Upper lobe of right lung (tissue), 1 donor: ENCODE measurements at regions not wholly inside any gene's neighbourhood (a gene's known extent, or its start where the extent isn't known, plus 50 kb on each side); places are given as distances from the start of the nearest gene placed in this dataset.

Experiments
- ATAC-seq: fragments of 200-7000 bp; cut with Tn5 transposase; one replicate; pipeline ENCODE4 v1.9.1; 2020; ENCODE audit warnings: mild to moderate bottlenecking, moderate library complexity
- DNase-seq: peaks from one replicate; pipeline ENCODE4 v3.0.0-alpha.2; 2020
- H3K27ac ChIP-seq: fragments of 200-600 bp; one replicate; pipeline ENCODE4 v1.8.0; 2022
- H3K27me3 ChIP-seq: fragments of 200-600 bp; one replicate; pipeline ENCODE4 v1.8.0; 2022; ENCODE audit warnings: mild to moderate bottlenecking
- H3K36me3 ChIP-seq: fragments of 200-600 bp; one replicate; pipeline ENCODE4 v1.8.0; 2022
- H3K4me1 ChIP-seq: fragments of 200-600 bp; one replicate; pipeline ENCODE4 v1.8.0; 2022
- H3K4me3 ChIP-seq: fragments of 200-600 bp; one replicate; pipeline ENCODE4 v1.8.0; 2022; ENCODE audit warnings: mild to moderate bottlenecking
- H3K9me3 ChIP-seq: fragments of 200-600 bp; one replicate; pipeline ENCODE4 v1.8.0; 2022
- intact Hi-C: fragments of 100-400 bp; cut with DNase I; formaldehyde crosslinking; loops from one replicate; pipeline ENCODE4 v1.11.0; 2022
- TF ChIP-seq, protein P1 (sequence below): fragments of 200-600 bp; IDR thresholded peaks from one replicate; pipeline ENCODE4 v1.8.0; 2022; ENCODE audit warnings: antibody characterized with exemption
- donor health status: DM: no; HTN: yes; CAD: no; lungs with severe emphysema.

DNA sequence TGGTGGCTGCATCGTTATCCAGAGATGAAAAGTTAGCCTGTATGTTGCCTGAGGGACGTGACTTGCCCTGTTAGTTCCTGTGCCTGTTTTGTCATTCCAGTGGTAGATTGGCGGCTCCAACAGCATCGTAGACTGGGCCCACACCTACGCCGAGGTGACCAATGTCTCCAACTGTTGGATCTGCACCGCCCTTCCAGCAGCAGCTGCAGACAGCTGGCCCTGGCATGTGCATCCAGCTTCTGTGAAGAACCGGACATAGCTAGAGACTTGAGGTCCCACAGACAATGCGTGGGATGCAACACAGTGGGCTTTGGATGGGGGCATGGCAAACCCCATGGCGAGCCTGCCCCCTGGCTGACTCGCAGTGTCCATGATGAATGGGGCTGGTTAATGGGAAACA is 93.0 kb upstream of the TMPO start:
- TF ChIP-seq, protein P1, sequence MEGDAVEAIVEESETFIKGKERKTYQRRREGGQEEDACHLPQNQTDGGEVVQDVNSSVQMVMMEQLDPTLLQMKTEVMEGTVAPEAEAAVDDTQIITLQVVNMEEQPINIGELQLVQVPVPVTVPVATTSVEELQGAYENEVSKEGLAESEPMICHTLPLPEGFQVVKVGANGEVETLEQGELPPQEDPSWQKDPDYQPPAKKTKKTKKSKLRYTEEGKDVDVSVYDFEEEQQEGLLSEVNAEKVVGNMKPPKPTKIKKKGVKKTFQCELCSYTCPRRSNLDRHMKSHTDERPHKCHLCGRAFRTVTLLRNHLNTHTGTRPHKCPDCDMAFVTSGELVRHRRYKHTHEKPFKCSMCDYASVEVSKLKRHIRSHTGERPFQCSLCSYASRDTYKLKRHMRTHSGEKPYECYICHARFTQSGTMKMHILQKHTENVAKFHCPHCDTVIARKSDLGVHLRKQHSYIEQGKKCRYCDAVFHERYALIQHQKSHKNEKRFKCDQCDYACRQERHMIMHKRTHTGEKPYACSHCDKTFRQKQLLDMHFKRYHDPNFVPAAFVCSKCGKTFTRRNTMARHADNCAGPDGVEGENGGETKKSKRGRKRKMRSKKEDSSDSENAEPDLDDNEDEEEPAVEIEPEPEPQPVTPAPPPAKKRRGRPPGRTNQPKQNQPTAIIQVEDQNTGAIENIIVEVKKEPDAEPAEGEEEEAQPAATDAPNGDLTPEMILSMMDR = no peak
- no peaks in the 10 kb centered on the region for H3K36me3 ChIP-seq
- no peaks in the 10 kb centered on the region for H3K27me3 ChIP-seq
- H3K4me1 ChIP-seq = peaks cover 25% of the 10 kb centered on the region
- no peak overlapping the region for H3K4me3 ChIP-seq
- intact Hi-C loops = loop anchor here (10.0 kb wide), 1 partner anchor 92 kb away; the partner anchor contains the start of gene TMPO
- no peak for ATAC-seq
- H3K27ac ChIP-seq = no peak overlapping the region
- no peak for DNase-seq
- no peaks in the 10 kb centered on the region for H3K9me3 ChIP-seq

DNA sequence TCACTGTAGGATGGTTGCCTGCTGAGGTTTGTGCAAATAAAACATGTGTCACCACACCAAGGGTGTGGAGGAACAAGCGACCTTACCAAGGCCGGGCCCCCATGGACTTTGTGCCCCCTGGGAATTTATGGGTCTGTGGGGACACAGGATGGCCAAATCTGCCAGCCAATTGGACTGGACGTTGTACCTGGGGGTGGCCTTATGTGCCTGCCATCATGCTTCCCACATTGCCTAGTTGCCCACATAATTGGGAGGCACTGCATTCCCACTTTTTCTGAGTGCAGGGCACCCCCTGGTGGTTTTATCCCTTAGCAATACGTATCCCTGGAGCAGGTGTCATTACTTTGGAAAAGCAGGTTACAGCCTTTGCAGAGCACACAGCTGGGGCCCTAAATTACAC is 92.6 kb upstream of the TMPO start:
- no peaks in the 10 kb centered on the region for H3K36me3 ChIP-seq
- no peak for DNase-seq
- no peaks in the 10 kb centered on the region for H3K9me3 ChIP-seq
- intact Hi-C loops = loop anchor here (10.0 kb wide), 1 partner anchor 92 kb away; the partner anchor contains the start of gene TMPO
- no peak overlapping the region for H3K27ac ChIP-seq
- no peak overlapping the region for H3K4me3 ChIP-seq
- ATAC-seq = no peak
- TF ChIP-seq, protein P1 = peak; percentile 34
- no peaks in the 10 kb centered on the region for H3K27me3 ChIP-seq
- peaks cover 21% of the 10 kb centered on the region for H3K4me1 ChIP-seq

DNA sequence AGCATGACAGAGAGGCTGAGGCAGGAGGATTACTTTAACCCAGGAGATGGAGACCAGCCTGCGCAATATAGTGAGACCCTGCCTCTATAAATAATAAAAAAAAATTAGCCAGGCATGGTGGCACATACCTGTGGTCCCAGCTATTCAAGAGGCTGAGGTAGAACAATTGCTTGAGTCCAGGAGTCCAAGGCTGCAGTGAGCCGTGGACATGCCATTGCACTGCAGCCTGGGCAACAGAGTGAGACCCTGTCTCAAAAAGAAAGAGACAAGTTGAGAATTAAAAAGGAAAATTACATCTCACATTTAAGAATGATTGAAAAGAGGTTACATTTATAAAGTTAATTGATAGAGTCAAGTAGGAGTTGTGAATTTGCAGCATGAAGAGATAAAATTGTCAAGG is 91.4 kb upstream of the TMPO start:
- H3K4me3 ChIP-seq = no peak overlapping the region
- peaks cover 13% of the 10 kb centered on the region for H3K4me1 ChIP-seq
- DNase-seq = no peak
- no peaks in the 10 kb centered on the region for H3K9me3 ChIP-seq
- intact Hi-C loops = loop anchor here (10.0 kb wide), 1 partner anchor 91 kb away; the partner anchor contains the start of gene TMPO
- TF ChIP-seq, protein P1 = no peak
- H3K27ac ChIP-seq = no peak overlapping the region
- no peaks in the 10 kb centered on the region for H3K36me3 ChIP-seq
- H3K27me3 ChIP-seq = no peaks in the 10 kb centered on the region
- ATAC-seq = no peak

DNA sequence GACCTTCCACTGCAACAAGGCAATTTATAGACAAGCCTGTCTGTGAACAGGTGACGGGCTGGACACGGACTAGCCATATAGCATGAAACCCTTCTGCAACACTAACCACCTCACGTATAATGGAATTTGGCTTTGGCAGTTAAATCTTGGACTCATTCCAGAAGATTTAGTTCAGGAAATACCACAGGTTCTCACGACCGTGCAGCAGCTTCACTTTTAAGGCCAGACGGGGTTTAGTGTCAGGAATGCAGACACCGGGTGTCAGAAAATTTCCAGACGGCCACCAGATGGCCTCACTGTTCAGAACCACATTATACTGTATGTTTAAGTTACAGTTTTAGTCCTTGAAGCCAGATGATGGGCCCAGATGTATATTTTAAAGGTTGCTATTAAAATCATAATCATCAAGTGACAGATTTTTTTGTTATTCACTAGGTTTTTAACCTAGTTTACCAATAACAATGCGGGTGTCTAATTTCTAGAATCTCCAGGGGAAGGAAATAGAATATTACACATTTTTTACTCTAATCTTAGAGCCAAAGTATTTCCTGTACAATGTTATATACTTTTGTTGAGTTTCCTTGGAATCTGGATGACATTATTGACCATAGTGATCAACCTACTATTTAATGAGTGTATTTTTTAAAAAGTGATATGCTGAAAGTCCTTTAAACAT is 90.5 kb upstream of the TMPO start:
- DNase-seq = no peak
- Histone ChIP-seq H3K27ac (no peak overlapping the region), H3K4me1 (peaks cover 13% of the 10 kb centered on the region), H3K36me3 (no peaks in the 10 kb centered on the region), H3K9me3 (no peaks in the 10 kb centered on the region), H3K27me3 (no peaks in the 10 kb centered on the region), H3K4me3 (no peak overlapping the region)
- intact Hi-C loops = loop anchor here (10.0 kb wide), 1 partner anchor 90 kb away; the partner anchor contains the start of gene TMPO
- TF ChIP-seq, protein P1 = peak; percentile 72
- ATAC-seq = peak; percentile 87

DNA sequence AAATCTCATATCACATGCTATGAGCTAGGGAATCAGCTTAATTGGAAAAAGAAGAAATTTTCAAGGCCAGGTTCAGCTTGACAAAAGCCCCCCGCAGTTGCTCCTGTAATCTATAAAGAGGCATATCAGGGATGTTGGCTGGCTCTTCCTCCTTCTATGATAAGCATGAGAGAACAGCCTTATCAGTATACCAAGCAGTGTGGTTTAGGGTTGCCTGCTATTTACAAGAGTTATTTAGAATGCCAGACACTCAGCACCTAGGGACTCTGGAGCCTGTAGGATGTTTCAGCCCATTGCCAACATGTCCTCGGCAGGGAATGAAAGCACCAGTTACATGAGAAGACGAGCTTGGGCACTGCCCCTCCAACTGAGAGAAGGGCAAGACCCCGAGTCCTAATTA is 89.5 kb upstream of the TMPO start:
- Histone ChIP-seq H3K4me3 (no peak overlapping the region), H3K4me1 (peaks cover 6% of the 10 kb centered on the region), H3K36me3 (no peaks in the 10 kb centered on the region), H3K9me3 (no peaks in the 10 kb centered on the region), H3K27me3 (no peaks in the 10 kb centered on the region), H3K27ac (no peak overlapping the region)
- TF ChIP-seq, protein P1 = no peak
- ATAC-seq (no peak), DNase-seq (no peak)
- intact Hi-C loops = loop anchor here (10.0 kb wide), 1 partner anchor 89 kb away; the partner anchor contains the start of gene TMPO
